ENCODE measurements at regions not wholly inside any gene's neighbourhood (a gene's known extent, or its start where the extent isn't known, plus 50 kb on each side); places are given as distances from the start of the nearest gene placed in this dataset.

DNA sequence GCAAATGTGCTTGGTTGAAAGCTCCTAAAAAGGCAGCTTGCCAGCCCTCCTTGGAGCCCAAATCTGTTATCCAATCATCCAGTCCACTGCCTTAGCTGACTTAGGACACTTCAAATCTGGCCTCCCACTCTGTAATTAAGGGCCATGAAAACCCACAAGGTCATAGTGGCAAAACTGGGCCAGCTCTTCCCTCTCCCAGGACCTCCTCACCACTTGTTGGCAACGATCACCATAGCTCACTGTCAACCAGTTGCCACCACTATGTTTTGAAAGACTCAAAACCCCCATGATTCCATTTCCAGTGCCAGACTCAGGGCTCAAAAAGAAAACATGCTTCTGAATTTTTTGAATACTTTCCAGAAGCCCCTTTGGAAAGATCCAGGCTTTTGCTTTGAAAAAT, 107.5 kb downstream of the NREP start:
- TF ChIP-seq POLR2AphosphoS5 (IDR thresholded peaks at IDR 0.05; ENCODE audit: insufficient read depth in 1 of 2, low read depth in 1 of 2), result no peak
- TF ChIP-seq, protein P1, sequence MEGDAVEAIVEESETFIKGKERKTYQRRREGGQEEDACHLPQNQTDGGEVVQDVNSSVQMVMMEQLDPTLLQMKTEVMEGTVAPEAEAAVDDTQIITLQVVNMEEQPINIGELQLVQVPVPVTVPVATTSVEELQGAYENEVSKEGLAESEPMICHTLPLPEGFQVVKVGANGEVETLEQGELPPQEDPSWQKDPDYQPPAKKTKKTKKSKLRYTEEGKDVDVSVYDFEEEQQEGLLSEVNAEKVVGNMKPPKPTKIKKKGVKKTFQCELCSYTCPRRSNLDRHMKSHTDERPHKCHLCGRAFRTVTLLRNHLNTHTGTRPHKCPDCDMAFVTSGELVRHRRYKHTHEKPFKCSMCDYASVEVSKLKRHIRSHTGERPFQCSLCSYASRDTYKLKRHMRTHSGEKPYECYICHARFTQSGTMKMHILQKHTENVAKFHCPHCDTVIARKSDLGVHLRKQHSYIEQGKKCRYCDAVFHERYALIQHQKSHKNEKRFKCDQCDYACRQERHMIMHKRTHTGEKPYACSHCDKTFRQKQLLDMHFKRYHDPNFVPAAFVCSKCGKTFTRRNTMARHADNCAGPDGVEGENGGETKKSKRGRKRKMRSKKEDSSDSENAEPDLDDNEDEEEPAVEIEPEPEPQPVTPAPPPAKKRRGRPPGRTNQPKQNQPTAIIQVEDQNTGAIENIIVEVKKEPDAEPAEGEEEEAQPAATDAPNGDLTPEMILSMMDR (IDR thresholded peaks at IDR 0.05), result no peak
- no peak for TF ChIP-seq POLR2A (IDR thresholded peaks at IDR 0.05)

Data from vagina (tissue), 2 donors.